Smooth muscle cell of the brain vasculature (primary cell): ENCODE measurements at regions not wholly inside any gene's neighbourhood (a gene's known extent, or its start where the extent isn't known, plus 50 kb on each side); places are given as distances from the start of the nearest gene placed in this dataset.
"Not testable (repeated sequence)": the region's sequence is repeated elsewhere in the genome, so short reads cannot be mapped to it uniquely, and the experiment has no call there.

Source experiments
- DNase-seq: peaks from one replicate; pipeline ENCODE4 v3.0.0-alpha.2; 2012; ENCODE audit warnings: low read depth, low spot score

DNA sequence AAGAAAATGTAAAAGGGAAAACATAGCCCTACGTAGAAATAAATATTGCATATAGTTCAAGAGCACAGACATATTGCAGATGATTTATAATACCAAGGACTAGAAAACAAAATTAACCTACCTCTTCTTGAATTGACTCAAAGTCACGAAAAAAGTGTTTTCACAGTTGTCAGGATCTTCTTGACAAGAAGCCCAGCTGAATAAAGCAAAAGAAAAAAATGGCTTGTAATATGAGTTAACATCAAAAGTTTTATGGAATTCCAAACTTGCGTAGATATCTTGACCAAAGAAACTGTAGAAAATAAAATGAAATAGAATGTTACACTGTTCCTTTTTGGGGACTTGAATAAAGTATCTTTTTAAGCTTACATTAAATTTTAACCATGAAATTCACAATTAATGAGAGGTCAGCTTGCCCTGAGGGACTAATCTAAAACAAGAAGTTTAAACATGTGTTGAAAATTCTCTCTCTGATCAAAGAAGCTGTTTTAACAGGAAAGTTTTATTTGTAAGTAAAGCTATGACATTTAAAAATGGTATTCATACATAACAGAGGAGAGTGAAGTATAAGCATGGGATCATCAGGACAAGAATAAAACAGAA is 133.1 kb upstream of the SEMA3C start:
- DNase-seq = no peak

DNA sequence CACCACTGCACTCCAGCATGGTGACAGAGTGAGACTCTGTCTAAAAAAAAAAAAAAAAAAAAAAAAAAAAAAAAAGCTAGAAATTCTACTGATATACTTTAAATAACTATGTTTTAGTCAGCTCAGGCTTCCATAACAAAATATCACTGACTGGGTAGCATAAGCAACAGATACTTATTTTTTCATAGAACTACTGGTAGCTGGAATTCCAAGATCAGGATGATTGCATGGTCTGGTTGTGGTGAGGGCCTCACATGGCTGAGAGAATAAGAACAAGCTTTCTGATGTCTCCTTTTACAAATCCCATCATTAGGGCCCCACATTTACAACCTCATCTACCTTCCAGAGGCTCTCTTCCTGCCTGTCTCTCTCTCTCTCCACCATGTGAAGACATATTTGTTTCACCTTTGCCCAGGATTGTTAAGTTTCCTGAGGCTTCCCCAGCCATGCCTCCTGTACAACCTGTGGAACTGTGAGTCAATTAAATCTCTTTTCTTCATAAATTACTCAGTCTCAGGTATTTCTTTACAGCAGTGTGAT is 126.7 kb upstream of the SEMA3C start:
- no peak for DNase-seq

DNA sequence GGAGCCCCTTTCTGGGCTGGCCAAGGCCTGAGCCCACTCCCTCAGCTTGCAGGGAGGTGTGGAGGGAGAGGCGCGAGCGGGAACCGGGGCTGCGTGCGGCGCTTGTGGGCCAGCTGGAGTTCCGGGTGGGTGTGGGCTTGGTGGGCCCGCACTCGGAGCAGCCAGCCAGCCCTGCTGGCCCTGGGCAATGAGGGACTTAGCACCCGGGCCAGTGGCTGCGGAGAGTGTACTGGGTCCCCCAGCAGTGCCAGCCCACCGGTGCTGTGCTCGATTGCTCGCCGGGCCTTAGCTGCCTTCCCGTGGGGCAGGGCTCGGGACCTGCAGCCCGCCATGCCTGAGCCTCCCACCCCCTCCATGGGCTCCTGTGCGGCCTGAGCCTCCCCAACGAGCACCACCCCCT is 123.8 kb upstream of the SEMA3C start:
- DNase-seq = not testable (repeated sequence)

DNA sequence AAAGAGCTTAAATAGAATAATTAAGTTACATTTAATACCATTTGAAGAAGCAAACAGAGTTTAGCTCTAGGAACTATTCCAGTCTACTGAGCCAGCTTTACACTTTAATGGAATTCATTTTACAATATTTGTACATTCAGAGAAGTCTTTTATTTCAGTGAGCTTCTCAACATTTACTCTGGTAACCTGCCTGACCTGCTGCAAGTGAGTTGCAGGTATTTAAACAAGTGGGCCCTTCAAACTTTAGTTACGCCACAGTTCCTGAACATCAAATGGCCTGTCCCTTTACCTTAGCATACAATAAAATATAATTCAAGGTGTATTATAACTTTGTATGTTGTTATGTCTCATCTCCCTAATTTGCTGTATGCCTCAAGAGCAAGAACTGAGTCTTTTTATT is 121.6 kb upstream of the SEMA3C start:
- DNase-seq = no peak

DNA sequence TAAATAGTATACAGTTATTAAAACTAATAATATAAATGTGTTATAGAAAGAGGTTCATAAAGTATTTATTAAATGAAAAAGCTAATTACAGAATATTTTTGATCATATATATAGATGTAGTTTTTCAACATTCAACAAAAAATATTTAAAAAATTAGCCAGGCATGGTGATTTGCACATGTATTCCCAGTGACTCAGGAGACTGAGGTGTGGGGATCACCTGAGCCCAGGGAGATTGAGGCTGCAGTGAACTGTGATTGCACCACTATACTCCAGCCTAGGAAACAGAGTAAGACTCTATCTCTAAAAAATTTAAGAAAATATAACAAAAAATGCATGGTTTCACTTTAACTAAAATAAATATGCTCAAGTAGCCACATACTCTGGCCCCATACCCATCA is 118.0 kb upstream of the SEMA3C start:
- no peak for DNase-seq

DNA sequence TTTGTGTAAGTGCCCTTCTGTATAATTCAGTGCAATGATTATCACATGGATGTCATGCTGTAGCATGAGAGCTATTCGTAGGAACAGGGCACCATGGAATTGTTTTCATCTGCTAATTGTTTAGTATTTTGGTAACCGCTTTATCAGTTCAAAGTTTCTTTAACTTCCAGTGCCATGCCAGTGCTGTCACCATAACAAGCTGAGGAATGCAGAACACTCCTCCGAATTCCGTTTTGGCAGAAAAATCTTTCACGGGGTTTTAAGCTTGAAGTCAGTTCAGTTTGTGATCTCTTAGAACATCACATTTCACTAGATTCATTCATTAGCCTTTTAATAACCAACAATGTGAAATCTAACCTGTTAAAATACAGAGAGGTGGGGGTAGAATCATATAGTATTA is 117.2 kb upstream of the SEMA3C start:
- DNase-seq = no peak

DNA sequence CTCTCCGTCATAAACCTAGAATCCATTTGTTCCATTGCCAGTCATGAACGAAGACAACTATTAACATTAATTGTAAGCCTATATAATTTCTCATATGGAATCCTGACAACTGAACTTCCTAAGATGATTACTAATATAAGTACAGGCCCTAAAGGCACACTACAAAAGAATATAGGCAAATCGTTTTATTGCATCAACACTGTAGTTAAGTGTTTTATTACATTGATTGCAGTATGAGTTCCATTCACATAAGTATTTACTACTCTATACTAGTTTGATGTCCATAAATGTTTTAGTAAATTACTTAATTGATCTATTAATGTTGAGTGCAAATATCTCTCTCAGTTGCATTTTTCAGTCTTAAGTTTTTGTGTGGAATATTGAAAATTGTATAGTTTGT is 113.1 kb upstream of the SEMA3C start:
- DNase-seq = no peak

DNA sequence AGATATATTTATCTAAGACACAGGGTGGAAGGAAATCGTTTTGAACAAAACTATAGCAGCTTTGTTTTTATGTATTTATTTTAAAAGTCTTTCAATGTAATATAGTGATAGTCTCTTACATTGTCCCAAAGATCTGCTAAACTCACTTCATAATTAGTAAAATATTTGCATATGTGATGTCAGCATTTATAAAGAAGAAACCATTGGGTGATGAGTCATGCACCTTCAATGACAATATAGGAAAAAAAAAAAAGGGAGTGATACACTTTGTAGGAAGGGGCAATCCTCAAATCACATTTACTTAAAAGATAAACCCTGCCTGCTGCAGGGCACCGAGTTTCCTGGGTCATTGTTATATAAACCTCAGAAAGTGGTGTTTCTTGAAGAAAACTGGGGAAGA is 112.4 kb upstream of the SEMA3C start:
- no peak for DNase-seq

DNA sequence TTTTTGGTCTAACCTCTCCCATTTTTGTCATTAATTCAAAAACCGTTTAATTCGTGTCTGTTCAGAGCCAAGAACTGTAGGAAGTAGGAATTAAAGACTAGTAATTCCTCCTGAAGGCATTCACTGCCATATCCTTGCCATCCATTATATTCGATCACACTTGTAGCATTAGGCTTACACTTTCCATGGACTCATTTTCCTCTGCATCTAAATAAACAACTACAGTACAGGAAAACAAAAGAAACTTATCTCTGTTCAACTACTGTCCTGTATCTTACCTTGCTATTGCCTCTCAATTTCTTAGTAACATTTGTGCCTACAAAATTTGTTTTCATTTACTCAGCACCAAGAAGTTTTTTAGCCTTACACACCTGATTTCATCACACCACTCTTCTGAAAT is 111.6 kb upstream of the SEMA3C start:
- DNase-seq = no peak

DNA sequence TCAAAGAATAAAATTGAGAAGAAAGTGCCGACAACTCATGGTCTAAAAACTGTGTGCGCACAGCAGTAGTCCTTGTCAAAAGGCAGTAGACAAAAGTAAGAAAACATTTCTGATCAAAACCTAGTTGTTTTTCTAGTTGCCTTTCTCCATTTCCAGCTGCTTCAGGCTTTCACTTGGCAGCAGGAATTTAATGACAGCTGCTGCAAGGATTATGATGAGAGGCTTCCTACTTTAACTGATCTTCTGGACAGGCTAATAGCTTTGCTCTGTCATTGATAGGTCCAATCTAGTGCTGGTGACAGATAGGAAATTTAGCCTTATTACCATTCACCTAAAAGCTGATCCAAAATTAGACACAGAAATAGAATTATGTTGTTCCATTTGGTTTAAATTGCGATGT is 110.7 kb upstream of the SEMA3C start:
- no peak for DNase-seq

DNA sequence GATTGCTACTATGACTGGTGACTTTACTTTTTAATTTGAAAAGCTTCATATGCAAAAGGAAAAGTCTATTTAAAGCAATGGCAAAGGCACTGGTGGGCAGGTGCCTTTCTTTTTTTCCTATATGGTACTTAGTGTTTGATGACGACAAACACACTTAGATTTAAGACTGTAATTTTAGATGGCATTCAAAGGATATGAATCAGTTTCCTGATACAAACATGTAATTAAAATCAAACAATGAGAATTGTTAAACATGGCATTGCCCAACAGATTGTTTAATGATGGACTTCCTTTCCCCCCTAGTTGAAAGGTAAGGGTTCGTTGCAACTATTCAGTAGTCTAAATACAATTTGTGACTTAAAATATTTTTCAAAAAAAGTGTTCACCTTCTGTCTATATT is 106.5 kb upstream of the SEMA3C start:
- DNase-seq = no peak

DNA sequence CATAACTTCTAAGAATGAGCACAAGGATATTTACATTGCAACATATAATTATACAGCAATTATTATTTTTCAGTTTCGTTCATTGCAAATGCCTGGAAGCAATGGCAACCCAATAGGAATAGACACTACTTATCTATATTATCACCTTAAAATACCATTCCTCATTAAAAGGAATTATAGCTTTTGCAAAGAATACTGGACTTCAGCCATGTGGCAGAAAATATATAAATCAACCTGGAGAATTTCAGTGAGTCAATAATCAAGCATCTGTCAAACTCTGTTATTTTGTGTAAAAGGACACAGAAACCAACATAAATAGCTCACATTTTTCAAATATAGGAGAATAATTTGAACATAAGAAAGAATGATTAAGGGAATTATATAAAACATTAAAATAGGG is 96.1 kb upstream of the SEMA3C start:
- DNase-seq = no peak

DNA sequence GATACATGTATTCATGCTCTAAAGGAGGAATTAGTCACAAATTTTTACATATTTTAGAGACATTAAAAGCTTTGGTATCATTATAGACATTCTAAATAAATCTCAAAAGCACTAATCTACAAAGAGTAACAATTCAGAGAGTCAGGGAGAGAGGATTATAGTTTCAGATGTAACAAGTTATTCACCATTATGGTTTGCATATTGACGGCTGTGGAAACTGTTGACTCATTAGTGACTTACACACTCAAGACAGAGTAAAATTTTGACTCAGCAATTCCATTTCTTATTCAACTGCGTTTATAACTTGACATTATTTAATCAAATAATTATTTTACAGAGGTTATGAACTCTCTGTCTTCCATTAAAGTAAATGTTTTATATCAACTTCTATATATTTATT is 95.4 kb upstream of the SEMA3C start:
- DNase-seq = no peak

DNA sequence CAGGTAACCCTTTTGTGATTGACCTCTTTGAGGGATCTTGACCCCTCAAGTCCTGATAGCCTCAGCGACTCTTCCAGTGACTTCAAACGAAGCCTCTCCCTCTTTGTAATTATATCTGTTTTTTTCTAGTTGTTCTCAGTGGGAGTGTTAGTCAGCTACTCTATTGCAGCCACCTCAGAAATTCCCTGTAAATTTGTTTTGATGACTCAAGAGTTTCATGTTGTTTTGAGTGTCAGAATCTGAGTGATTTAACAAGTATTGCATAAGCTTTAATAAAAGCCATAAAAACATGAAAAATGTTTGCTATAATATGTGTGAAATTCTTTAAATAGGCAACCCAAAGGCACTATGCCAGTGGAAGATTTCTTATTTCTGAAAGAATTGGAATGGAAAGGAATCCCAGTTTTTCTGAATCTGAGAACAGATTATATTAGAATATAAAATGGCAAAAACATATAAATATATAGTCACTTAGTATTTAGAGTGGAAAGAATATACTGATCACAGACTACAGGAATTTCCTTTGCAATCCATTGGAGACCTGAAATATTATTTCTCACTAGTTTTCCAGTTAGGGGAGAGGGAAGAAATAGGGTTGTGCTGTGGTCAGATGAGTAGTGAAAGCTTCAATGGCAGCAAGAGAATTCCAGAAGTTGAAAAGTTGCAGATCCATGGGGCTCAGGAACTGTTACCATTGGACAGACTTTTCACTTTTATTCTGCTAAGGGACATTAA is 94.4 kb upstream of the SEMA3C start:
- DNase-seq = no peak

DNA sequence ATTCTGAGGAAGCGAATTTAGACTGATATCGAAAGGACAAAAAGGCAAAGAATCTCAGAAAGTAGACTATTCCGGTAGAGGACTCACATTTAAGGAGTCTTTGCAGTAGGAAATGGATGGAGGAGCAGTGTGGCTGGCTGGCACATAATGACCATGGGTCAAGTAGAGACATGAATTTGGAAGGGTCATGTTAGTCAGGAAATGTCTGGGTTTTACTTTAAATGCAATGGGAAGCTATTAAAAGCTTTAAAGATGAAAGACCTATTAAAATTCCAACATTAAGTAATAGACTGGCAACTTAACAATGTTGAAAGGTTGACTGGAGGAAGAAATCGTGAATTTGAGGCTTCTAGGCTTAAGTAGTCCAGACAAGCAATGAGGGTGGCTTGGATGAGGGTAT is 90.0 kb upstream of the SEMA3C start:
- DNase-seq = no peak

DNA sequence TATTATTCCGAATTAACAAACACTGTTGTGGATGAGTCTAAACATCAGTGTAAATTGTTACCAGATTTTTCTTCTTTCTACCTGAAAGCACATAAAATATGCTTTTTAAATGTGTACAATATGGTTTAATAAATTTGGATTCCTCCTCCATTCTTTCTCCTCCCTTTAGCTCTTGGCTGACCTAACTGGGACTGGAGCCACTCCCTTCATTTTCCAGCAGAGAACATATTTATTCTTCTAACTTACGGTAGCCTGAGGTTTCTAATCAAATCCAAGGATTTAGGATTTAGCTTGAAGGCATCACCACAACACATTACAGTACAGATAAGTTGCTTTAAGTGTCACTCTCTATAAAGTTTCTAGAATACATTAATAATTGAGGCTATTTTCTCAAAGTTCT is 88.2 kb upstream of the SEMA3C start:
- no peak for DNase-seq

DNA sequence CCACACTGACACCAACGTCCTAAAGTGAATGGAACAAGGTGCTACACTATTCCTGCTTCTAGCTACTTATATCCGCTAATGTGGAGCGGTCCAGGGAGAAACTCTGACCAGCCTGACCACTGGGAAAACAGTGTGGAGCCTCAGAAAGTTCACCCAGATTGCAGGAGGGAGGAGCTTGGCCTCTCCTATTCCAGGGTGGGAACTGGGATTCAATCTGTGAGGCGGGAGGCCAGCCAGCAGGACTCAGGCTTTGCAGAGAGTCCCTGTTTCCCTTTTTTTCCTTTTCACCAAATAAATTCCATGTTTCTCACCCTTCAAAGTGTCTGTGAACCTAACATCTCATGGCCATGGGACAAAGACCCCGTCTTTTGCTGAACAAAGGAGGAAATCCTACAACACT is 86.4 kb upstream of the SEMA3C start:
- DNase-seq = no peak

DNA sequence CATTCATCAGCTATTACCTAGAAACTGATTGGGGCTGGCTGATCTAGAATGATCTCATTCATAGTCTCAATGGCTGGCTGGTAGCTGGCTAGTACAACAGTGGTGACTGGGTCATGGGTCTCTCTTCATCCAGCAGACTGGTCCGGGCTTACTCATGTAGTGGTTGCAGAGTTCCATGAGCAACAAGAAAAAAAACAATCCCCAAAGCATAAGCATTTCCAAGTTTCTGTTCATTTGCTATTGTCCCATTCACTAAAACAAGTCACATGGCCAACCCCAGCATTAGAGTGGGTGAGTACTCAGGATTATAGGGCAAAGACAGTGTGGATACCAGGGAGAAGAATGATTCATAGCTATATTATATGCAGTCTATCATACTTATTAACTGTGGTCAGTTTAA is 85.2 kb upstream of the SEMA3C start:
- no peak for DNase-seq

DNA sequence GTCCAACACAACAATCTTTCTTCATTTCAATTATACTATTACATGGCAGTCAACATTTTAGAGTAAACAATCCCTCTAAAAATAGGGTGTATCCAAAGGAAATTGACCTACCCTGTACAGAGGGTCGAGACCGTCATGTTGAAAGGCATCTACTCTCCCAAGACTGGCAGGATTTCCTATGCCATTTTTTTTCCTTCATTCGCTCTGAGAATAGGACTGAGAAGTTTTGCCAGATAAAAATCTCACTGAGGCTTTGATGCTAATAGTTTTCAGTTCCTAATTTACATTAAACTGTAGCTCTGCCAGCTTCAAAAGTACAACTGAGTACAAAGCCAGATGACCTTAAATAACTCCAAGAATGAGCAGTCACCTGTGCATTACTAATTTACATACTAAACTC is 84.5 kb upstream of the SEMA3C start:
- DNase-seq = no peak

DNA sequence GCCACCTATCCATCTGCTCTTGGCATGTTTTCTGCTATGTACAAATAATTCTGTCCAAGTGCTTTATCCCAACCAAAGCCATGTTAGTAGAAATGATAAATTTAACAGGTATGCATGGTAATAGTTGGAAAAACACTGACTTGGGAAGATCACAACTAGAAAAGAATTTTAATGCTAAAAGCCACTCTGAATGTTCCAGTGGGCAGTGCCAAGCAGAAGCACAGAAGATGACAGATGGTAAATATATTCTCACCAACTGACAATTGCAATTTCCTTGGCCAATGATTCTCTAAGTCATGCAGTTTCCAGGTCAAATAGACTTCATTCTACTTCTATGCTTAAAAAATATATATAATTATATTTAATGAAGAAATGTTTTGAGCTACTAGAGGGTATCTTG is 83.6 kb upstream of the SEMA3C start:
- DNase-seq = no peak

DNA sequence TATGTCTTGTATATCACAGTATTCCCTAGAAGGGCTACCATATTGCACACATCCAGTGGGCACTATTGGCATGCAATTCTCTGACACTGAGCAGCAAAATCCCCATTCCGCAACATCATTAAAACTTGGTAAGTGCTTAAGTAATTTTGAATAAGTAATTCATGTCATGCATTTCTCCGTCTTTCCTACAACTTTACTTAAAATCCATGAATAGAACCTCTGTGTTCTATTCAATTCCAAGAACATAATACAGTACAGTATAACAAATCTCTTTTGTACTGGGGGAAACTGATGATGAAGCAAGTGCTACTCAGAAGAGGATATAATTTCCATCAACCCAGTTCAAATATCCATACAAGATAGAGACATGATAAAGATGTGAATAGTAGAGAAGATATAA is 80.9 kb upstream of the SEMA3C start:
- no peak for DNase-seq

DNA sequence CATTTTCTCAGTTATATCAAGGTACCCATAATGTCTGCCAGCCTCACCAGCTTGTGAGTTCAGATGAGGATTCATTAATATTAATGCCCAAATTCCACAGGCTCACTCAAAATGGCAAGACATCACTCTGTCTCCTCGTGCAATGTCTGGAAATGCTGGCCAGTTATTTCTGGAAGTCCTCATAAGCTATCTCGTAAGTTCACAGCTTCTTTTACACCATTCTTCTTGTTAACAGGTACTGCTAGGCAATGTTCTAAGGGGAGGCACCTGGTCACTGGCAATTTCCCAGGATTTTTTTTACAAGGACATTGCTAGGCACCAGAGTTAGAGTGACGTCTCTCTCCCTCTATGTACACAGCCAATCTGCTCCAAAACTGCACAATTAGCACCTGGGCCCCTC is 80.2 kb upstream of the SEMA3C start:
- no peak for DNase-seq

DNA sequence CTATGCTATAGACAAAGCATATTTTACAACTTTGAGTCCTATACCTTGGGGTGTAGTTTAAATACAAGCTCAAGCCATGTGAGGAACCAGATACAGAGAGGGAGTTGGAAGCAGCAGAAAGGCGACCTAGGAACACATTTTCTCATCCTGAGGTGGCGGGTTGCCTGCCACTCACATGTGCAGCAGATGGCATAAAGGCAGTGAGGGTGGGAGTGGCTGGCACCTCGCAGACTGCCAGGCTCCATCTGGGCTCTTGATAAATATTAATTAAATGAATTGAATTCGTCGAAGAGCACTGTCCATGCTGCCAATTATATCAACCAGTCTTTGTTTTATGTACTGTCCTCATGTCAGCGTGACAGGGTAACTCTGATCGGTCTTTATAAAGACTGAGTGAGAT is 79.0 kb upstream of the SEMA3C start:
- DNase-seq = no peak

DNA sequence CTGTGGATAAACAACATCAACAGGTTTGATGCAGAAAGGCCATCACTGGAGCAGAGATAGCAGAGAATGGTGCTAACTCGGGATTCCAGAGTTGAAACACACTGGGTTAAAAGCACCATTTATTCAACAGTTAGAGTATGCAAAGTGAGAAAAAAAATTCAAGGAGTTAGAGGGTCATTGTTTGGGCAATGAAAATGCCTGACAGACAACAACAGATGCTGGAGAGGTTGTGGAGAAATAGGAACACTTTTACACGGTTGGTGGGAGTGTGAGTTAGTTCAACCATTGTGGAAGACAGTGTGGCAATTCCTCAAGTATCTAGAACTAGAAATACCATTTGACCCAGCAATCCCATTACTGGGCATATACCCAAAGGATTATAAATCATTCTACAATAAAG is 77.4 kb upstream of the SEMA3C start:
- DNase-seq = not testable (repeated sequence)
